H1 (cell line): ENCODE measurements at regions not wholly inside any gene's neighbourhood (a gene's known extent, or its start where the extent isn't known, plus 50 kb on each side); places are given as distances from the start of the nearest gene placed in this dataset.

Experiments
- CTCF ChIA-PET: fragments of 300-600 bp; sonication (Branson Sonifier 250); formaldehyde crosslinking; loops from one replicate; lab custom pipeline; 2021; ENCODE audit not compliant: partially characterized antibody; lab: Charles Lee
- POLR2A ChIA-PET: fragments of 300-600 bp; sonication (Branson Sonifier 250); formaldehyde crosslinking; loops from one replicate; lab custom pipeline; 2021; ENCODE audit warnings: inconsistent platforms; ENCODE audit not compliant: partially characterized antibody; lab: Charles Lee
- DNase-seq, 2 experiments: peaks; one replicate each; pipeline versions ENCODE4 v3.0.0 to v3.0.0-alpha.2; 2010 to 2022; ENCODE audit warnings: low spot score in 2 of 2, low read depth in 1 of 2, mixed read lengths in 1 of 2
- FAIRE-seq: peaks from 2 replicates; lab custom pipeline; 2011; peaks lifted over from hg19 to GRCh38; lab: Jason Lieb, UNC
- H2AFZ ChIP-seq: 2 replicates; pipeline ENCODE4 v1.8.1; 2012; ENCODE audit warnings: low read length, inconsistent platforms
- H2AK5ac ChIP-seq: 2 replicates; pipeline ENCODE4 v1.6.1; 2013; ENCODE audit warnings: low read depth, low read length
- H2BK120ac ChIP-seq: replicated peaks from 2 replicates; pipeline ENCODE3; 2013; ENCODE audit warnings: low read depth, low read length, inconsistent platforms
- H2BK12ac ChIP-seq: 2 replicates; pipeline ENCODE4 v1.6.1; 2013; ENCODE audit warnings: low read depth, low read length
- H2BK15ac ChIP-seq: 2 replicates; pipeline ENCODE4 v1.6.1; 2013; ENCODE audit warnings: low read length
- H2BK20ac ChIP-seq: 2 replicates; pipeline ENCODE4 v1.6.1; 2013; ENCODE audit warnings: low read length
- H2BK5ac ChIP-seq: 2 replicates; pipeline ENCODE4 v1.6.1; 2013; ENCODE audit warnings: low read depth, low read length
- H3K14ac ChIP-seq: 2 replicates; pipeline ENCODE4 v1.6.1; 2013; ENCODE audit warnings: inconsistent platforms; ENCODE audit not compliant: insufficient read length
- H3K18ac ChIP-seq: 2 replicates; pipeline ENCODE4 v1.6.1; 2013; ENCODE audit warnings: low read length; ENCODE audit errors: extremely low read depth
- H3K23ac ChIP-seq: 2 replicates; pipeline ENCODE4 v1.6.1; 2013; ENCODE audit warnings: inconsistent platforms; ENCODE audit not compliant: insufficient read length
- H3K23me2 ChIP-seq: 2 replicates; pipeline ENCODE4 v1.6.1; 2013; ENCODE audit warnings: low read depth, low read length
- H3K27ac ChIP-seq: 2 replicates; pipeline ENCODE4 v1.6.1; 2011; ENCODE audit warnings: low read depth, low read length, inconsistent platforms
- H3K27me3 ChIP-seq, 4 experiments: replicated peaks in 1 of 4; 1 replicate in 1 of 4; 2 replicates in 3 of 4; pipeline versions ENCODE4 v1.6.1 to v1.8.1; 2011 to 2013; ENCODE audit warnings: low read length in 3 of 4, mild to moderate bottlenecking in 3 of 4, inconsistent platforms in 2 of 4, mixed read lengths in 2 of 4, moderate library complexity in 1 of 4; ENCODE audit not compliant: control insufficient read depth in 3 of 4, insufficient read depth in 3 of 4; ENCODE audit errors: extremely low read depth in 1 of 4
- H3K36me3 ChIP-seq, 4 experiments: 2 replicates each; pipeline versions ENCODE4 v1.6.1 to v1.8.1; 2011 to 2013; ENCODE audit warnings: mild to moderate bottlenecking in 4 of 4, low read length in 3 of 4, moderate library complexity in 2 of 4, control low read depth in 1 of 4, inconsistent platforms in 1 of 4; ENCODE audit not compliant: insufficient read depth in 4 of 4, control insufficient read depth in 2 of 4
- H3K4ac ChIP-seq: replicated peaks from 2 replicates; pipeline ENCODE3; 2013; ENCODE audit warnings: low read length, low read depth, mixed read lengths, inconsistent platforms; ENCODE audit not compliant: insufficient read length
- H3K4me1 ChIP-seq, 4 experiments: replicated peaks in 1 of 4; 1 replicate in 1 of 4; 2 replicates in 3 of 4; pipeline versions ENCODE4 v1.6.1 to v1.8.1; 2011 to 2013; ENCODE audit warnings: low read length in 3 of 4, inconsistent platforms in 2 of 4, mixed read lengths in 1 of 4; ENCODE audit not compliant: insufficient read depth in 4 of 4, control insufficient read depth in 3 of 4
- H3K4me2 ChIP-seq, 2 experiments: 2 replicates each; pipeline versions ENCODE4 v1.6.1 to v1.8.1; 2011 to 2013; ENCODE audit warnings: low read depth in 2 of 2, low read length in 2 of 2, control low read depth in 1 of 2, inconsistent platforms in 1 of 2, mild to moderate bottlenecking in 1 of 2; ENCODE audit not compliant: insufficient read depth in 1 of 2
- H3K4me3 ChIP-seq, 4 experiments: fragments of 200-600, 300-600 bp in 1 of 4; sonication (generic), shearing (Covaris generic), sonication (Bioruptor Twin) in 1 of 4; 2 replicates each; pipeline versions ENCODE4 v1.5.1 to v1.8.1; 2011 to 2016; ENCODE audit warnings: low read length in 4 of 4, low read depth in 3 of 4, control low read depth in 2 of 4, inconsistent platforms in 2 of 4, mild to moderate bottlenecking in 2 of 4, mixed read lengths in 1 of 4, moderate library complexity in 1 of 4; ENCODE audit not compliant: insufficient read depth in 2 of 4; ENCODE audit errors: extremely low read depth in 1 of 4
- H3K56ac ChIP-seq: replicated peaks from 2 replicates; pipeline ENCODE3; 2013; ENCODE audit warnings: low read depth, mild to moderate bottlenecking, mixed read lengths, low read length, inconsistent platforms; ENCODE audit not compliant: insufficient read length
- H3K79me1 ChIP-seq: 2 replicates; pipeline ENCODE4 v1.6.1; 2013; ENCODE audit warnings: low read depth, low read length, control low read depth
- H3K79me2 ChIP-seq, 2 experiments: 2 replicates each; pipeline versions ENCODE4 v1.6.1 to v1.8.1; 2012 to 2013; ENCODE audit warnings: low read length in 2 of 2, mild to moderate bottlenecking in 2 of 2, inconsistent platforms in 1 of 2; ENCODE audit not compliant: insufficient read depth in 2 of 2, control insufficient read depth in 1 of 2
- H3K9ac ChIP-seq, 4 experiments: replicated peaks in 1 of 4; 1 replicate in 1 of 4; 2 replicates in 3 of 4; pipeline versions ENCODE4 v1.6.1 to v1.8.1; 2011 to 2013; ENCODE audit warnings: low read depth in 3 of 4, low read length in 3 of 4, control low read depth in 2 of 4, mild to moderate bottlenecking in 2 of 4, moderate library complexity in 2 of 4, inconsistent platforms in 1 of 4; ENCODE audit errors: extremely low read depth in 1 of 4
- H3K9me3 ChIP-seq, 2 experiments: 2 replicates each; pipeline versions ENCODE4 v1.6.1 to v1.8.1; 2012 to 2013; ENCODE audit warnings: mild to moderate bottlenecking in 2 of 2, moderate library complexity in 2 of 2, control low read depth in 1 of 2, inconsistent platforms in 1 of 2, low read depth in 1 of 2, low read length in 1 of 2, mixed read lengths in 1 of 2; ENCODE audit not compliant: insufficient read depth in 2 of 2
- H4K20me1 ChIP-seq, 2 experiments: replicated peaks in 1 of 2; 2 replicates each; pipeline versions ENCODE3 to v1.8.1; 2011 to 2013; ENCODE audit warnings: inconsistent platforms in 2 of 2, low read length in 2 of 2, mild to moderate bottlenecking in 1 of 2; ENCODE audit not compliant: insufficient read depth in 2 of 2, control insufficient read depth in 1 of 2
- H4K5ac ChIP-seq: 2 replicates; pipeline ENCODE4 v1.6.1; 2013; ENCODE audit warnings: low read length, low read depth, mixed read lengths, inconsistent platforms; ENCODE audit not compliant: insufficient read length
- H4K8ac ChIP-seq: 2 replicates; pipeline ENCODE4 v1.8.0; 2013; ENCODE audit warnings: mild to moderate bottlenecking, moderate library complexity, low read length, inconsistent platforms; ENCODE audit not compliant: insufficient read depth; ENCODE audit errors: extremely low read depth
- H4K91ac ChIP-seq: replicated peaks from 2 replicates; pipeline ENCODE3; 2013; ENCODE audit warnings: low read length, mixed read lengths, inconsistent platforms; ENCODE audit not compliant: insufficient read length
- BRCA1 ChIP-seq: IDR thresholded peaks from 2 replicates; pipeline ENCODE4 v1.6.1; 2012; ENCODE audit warnings: low read depth, low read length, improper control_type of control experiment
- CHD1 ChIP-seq: IDR thresholded peaks from 2 replicates; pipeline ENCODE4 v1.6.1; 2012; ENCODE audit warnings: low read depth, low read length, improper control_type of control experiment
- JUND ChIP-seq: IDR thresholded peaks from 2 replicates; pipeline ENCODE4 v1.6.1; 2011; ENCODE audit warnings: mild to moderate bottlenecking, improper control_type of control experiment, low read length
- NRF1 ChIP-seq: IDR thresholded peaks from 2 replicates; pipeline ENCODE4 v1.6.1; 2011; ENCODE audit warnings: mild to moderate bottlenecking, low read depth, low read length, improper control_type of control experiment
- RBBP5 ChIP-seq: IDR thresholded peaks from 2 replicates; pipeline ENCODE4 v1.7.1; 2012; ENCODE audit warnings: low read depth, mild to moderate bottlenecking, inconsistent platforms, low read length, moderate library complexity, borderline replicate concordance
- RNF2 ChIP-seq: fragments of 200-900, 300-1000 bp; sonication (generic); IDR thresholded peaks from 2 replicates; pipeline ENCODE4 v1.7.1; 2016; ENCODE audit warnings: borderline replicate concordance, low read depth, mild to moderate bottlenecking, antibody characterized with exemption, low read length; ENCODE audit not compliant: poor library complexity, severe bottlenecking; ENCODE audit errors: missing control alignments
- SIN3A ChIP-seq, 2 experiments: IDR thresholded peaks in 1 of 2; conservative IDR thresholded peaks in 1 of 2; 2 replicates each; pipeline ENCODE4 v1.6.1; 2011 to 2012; ENCODE audit warnings: low read length in 2 of 2, improper control_type of control experiment in 1 of 2, low read depth in 1 of 2, mild to moderate bottlenecking in 1 of 2
- WGBS, 2 experiments: shearing (Covaris generic) in 1 of 2; methylation state at CpG; one replicate each; pipeline versions ENCODE4 v1.1.6 to v1.1.7; 2013 to 2015; ENCODE audit warnings: low lambda C conversion rate in 2 of 2, mixed read lengths in 2 of 2, inconsistent platforms in 1 of 2, low coverage in 1 of 2, missing lambda C conversion rate in 1 of 2; ENCODE audit not compliant: insufficient replicate concordance in 2 of 2, insufficient coverage in 1 of 2, insufficient read length in 1 of 2; ENCODE audit errors: extremely low coverage in 1 of 2, missing lambda C conversion rate in 1 of 2; 5-methylcytosine and 5-hydroxymethylcytosine counted together
- TF ChIP-seq, protein P1 (sequence below), 3 experiments: IDR thresholded peaks; 1 replicate in 2 of 3; 2 replicates in 1 of 3; pipeline versions ENCODE4 v1.5.1 to v1.6.1; 2011; ENCODE audit warnings: low read length in 3 of 3, mild to moderate bottlenecking in 3 of 3, inconsistent platforms in 2 of 3, low read depth in 1 of 3, moderate library complexity in 1 of 3; ENCODE audit not compliant: insufficient read depth in 1 of 3; ENCODE audit errors: control extremely low read depth in 1 of 3

DNA sequence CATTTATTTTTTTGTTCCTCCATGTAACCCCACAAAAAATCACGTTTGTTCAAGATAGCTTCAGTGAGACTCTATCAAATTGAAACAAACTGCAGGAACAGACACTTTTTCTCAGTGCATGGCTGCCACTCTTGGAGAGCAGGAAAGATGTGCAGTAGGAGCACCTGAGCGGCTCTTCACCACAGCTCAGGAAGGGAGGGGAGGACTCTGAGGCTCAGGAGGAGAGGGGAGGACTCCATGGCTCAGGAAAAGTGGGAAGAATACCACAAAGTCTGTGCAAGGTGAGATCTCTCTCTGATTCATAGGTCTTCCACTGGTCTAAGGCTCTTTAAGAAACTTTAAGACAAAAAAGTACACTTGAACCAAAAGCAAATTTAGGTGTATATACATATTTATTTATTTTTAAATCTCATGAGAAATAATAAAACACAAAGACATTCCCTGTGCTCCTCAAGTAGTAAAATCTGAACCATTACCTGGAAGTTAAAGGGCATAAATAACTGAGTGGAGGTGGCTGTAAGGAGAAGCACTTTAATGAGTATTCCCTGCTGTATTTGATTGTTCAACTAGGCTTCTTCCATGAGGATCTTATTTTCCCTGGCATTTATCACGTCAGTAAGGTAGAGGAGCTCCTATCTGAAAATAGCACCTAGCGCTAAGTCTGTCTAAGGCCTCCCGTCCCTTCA is 69.2 kb upstream of the CCN6 start:
- FAIRE-seq = no peak
- CTCF ChIA-PET = interaction anchor here (0.7 to 1.7 kb wide), 6 partner anchors 9 to 274 kb away, joined by 3 to 6 read pairs (median 4); no protein-coding TSS in a partner anchor
- Histone ChIP-seq H2AK5ac (peak overlapping the region; percentile 91; the same call in 1 of the 2 replicates), H2BK20ac (peak overlapping the region; percentile 87; the same call in 1 of the 2 replicates), H2BK15ac (no peak overlapping the region), H3K36me3 (no peaks in the 10 kb centered on the region), H3K4me2 (0 out of 4 replicates have a peak overlapping the region, but pooled peaks of 1 of the 2 experiments have one; percentile 4), H3K23ac (no peak overlapping the region), H4K5ac (no peak overlapping the region), H3K4me1 (peaks cover 0 to 9% (median 6%) of the 10 kb centered on the region in 4 experiments; a peak in 3 of 7 replicates), H2BK5ac (peak overlapping the region; percentile 53; the same call in 1 of the 2 replicates), H2AFZ (peak overlapping the region; percentile 23; the same call in 1 of the 2 replicates), H2BK12ac (peak overlapping the region; percentile 93), H3K14ac (no peak overlapping the region), H3K79me1 (no peaks in the 10 kb centered on the region), H2BK120ac (no peak overlapping the region), H3K9ac (no peak overlapping the region), H3K79me2 (no peaks in the 10 kb centered on the region), H3K23me2 (no peaks in the 10 kb centered on the region), H3K27ac (0 out of 2 replicates have a peak overlapping the region, but pooled peaks have one; percentile 10), H4K20me1 (no peaks in the 10 kb centered on the region), H3K9me3 (no peaks in the 10 kb centered on the region), H4K91ac (peak overlapping the region; percentile 70), H3K4ac (no peak overlapping the region), H3K18ac (peak overlapping the region; percentile 40), H3K27me3 (0 out of 7 replicates have a peak, but pooled peaks cover 0 to 3% (median 0%) of the 10 kb centered on the region in 4 experiments), H3K56ac (no peak overlapping the region), H3K4me3 (no peak overlapping the region), H4K8ac (no peak overlapping the region)
- 69% methylated on average over 5 of the region's 5 CpGs; no CpG with 5 or more reads in 1 of the 2 experiments for WGBS, 2 experiments
- POLR2A ChIA-PET = interaction anchor here (0.7 to 1.3 kb wide), 6 partner anchors 9 to 95 kb away, joined by 3 to 4 read pairs (median 3); no protein-coding TSS in a partner anchor
- no peak for DNase-seq
- TF ChIP-seq RBBP5 (no peak; the same call in 1 of the 2 replicates), JUND (no peak), SIN3A (conservative IDR thresholded peaks at IDR 0.05 in 1 of 2, IDR thresholded peaks at IDR 0.05 in 1 of 2; ENCODE audit: low read depth in 1 of 2, low read length in 2 of 2) (no peak), CHD1 (no peak), BRCA1 (no peak), RNF2 (no peak), NRF1 (no peak)
- TF ChIP-seq, protein P1, sequence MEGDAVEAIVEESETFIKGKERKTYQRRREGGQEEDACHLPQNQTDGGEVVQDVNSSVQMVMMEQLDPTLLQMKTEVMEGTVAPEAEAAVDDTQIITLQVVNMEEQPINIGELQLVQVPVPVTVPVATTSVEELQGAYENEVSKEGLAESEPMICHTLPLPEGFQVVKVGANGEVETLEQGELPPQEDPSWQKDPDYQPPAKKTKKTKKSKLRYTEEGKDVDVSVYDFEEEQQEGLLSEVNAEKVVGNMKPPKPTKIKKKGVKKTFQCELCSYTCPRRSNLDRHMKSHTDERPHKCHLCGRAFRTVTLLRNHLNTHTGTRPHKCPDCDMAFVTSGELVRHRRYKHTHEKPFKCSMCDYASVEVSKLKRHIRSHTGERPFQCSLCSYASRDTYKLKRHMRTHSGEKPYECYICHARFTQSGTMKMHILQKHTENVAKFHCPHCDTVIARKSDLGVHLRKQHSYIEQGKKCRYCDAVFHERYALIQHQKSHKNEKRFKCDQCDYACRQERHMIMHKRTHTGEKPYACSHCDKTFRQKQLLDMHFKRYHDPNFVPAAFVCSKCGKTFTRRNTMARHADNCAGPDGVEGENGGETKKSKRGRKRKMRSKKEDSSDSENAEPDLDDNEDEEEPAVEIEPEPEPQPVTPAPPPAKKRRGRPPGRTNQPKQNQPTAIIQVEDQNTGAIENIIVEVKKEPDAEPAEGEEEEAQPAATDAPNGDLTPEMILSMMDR (IDR thresholded peaks at IDR 0.05; ENCODE audit: control extremely low read depth in 1 of 3, insufficient read depth in 1 of 3, low read depth in 1 of 3, low read length in 3 of 3) = no peak
